GM18907 (cell line): ENCODE measurements at regions not wholly inside any gene's neighbourhood (a gene's known extent, or its start where the extent isn't known, plus 50 kb on each side); places are given as distances from the start of the nearest gene placed in this dataset.

ENCODE experiments used
- ATAC-seq: cut with Tn5 transposase; IDR thresholded peaks from one replicate; pipeline ENCODE4 v1.9.1; 2021; ENCODE audit warnings: mild to moderate bottlenecking, moderate library complexity; ENCODE audit not compliant: unreplicated experiment

DNA sequence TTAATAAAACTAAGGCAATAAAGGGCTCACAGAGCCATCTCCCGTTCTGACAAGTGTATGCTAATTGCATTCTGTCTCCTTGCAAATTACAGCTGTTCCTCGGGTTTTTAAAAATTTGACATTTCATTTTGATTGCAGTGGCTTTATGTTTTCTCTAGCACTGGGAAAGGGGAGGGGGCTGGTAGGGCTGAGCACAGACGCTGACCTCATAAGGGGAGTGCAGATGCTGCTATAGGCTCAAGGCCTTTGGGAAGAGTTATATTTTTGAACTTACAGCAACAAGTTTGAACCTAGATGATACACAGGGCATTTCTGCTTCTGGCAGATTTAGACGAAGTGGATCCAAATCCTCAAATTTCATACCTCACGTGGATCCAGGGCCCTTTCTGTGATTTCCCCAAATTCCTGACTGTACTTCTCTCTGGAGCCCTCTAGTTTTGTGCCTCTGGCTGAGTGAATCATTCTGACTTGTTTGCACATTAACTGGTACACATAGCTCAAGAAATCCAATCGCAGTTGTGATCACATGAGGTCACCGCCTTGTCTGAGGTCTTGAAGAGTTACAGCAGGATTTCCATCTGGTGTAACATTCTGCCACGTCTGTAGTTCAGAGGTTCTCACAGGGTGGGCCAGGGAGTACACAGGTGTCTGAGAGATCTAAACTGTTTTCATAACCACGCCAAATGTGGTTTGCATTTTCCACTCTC, 230.3 kb downstream of the C1orf94 start:
- no peak for ATAC-seq

DNA sequence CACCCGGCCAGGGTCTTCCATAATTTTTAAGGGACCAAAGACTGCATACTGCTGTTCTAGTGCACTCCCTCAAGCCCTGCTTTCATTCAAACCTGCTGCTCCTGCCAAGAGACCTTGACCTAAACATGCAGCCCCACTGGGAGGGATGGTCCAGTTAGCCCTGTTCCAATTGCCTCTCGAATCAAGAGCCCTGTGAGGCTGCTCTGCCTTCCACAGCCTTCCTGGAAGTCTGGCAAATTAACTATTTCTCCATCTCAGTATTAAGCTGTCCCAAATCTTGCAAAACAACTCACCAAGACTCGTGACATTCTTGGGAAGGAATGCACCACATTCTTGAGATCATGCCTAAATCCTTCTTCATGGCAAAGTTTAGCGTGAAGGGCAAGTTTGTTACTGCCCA, 231.3 kb downstream of the C1orf94 start:
- ATAC-seq: no peak

DNA sequence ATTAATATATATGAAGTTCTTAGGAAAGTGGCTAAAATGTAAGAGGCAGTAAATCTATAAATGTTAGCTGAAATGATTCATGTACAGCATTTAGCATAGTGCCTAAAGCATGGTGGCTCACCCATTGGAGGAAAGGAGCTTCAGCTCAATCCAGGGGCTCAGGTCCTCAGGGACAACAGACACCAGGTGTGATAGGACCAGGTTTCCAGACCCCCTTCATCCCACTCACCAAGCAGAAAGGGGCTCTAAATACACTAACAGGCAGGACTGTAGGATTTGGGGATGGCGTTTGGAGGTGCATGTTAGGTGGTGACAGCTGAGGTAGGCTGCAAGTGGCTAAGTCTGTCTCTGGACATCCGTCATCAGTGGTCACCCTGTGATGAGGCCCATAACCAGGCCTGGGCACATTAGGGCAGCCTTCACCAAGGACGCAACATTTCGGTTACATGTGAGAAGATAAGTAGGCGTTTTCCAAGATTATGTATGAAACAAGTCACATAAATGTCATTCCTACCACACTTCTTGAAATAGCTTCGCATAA, 233.1 kb downstream of the C1orf94 start:
- no peak for ATAC-seq

DNA sequence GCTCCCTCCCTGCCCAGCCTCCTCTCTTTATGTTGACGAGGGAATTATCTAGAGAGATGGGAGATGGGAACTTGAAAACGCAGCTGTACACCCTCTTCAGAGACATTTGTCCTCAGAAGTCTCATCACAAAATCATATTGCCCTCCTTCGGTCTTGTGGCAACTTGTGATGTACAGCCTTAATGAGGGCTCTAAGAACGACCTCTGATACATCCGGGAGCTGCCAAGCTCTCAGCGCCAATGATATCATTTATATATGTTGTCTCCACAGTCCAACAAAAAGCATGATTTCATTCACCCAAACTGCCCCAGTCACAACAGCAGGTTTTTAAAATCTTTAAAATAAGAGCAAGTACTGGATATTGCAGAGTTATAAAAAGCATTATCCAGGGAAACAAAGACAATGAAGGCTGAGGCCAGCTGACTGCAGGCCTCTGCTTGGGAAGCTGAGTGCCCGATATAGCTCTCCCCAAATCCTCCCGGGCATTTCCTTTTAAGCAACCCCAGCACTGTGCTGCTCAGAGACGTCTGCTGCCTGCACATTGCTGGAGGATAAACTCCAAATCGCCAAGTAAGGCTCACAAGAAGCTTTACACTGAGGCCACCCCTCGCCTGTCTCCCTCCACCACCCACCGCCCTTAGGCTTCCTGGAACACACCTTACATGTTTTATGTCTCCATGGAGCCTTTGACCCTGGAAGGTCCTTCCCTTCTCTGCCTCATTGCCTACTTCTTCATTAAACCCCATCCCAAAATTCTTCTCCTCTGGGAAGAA, 236.1 kb downstream of the C1orf94 start:
- no peak for ATAC-seq

DNA sequence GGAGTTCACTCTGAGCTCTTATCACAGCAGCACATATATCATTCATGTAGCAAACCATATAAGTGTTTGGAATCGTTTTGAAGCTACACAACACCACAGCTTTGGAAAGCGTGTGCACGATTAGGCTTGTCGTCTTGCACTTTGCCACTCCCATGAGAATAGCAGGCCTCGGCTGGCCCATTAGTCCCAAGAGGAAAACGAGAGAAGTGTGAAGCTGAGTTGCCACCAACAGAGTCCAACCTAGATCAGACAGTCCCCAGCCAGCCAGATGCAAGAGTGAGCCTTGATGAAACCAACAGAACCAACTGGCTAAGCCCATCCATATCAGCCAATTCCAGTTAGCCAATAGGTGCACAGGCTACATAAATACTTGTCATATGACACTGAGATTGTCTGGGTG, 238.4 kb downstream of the C1orf94 start:
- no peak for ATAC-seq

DNA sequence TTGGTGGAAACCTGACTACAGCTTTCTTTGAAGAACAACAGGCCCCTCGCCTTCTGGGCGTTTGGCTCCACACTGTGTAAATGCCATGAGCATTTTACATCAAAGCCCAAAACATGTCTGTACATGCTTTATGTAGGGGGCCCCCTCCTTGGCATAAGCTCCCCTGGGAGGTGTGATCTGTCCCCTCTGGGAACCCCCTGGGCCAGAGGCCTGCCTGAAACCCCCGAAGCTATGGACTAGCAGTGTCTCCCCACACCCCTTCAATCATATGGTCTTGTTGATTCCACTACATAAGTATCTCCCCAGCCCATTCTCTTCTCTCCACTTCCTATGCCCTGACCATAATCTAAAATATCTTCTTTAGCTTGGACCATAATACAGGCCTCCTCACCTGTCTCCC, 241.5 kb downstream of the C1orf94 start:
- no peak for ATAC-seq

DNA sequence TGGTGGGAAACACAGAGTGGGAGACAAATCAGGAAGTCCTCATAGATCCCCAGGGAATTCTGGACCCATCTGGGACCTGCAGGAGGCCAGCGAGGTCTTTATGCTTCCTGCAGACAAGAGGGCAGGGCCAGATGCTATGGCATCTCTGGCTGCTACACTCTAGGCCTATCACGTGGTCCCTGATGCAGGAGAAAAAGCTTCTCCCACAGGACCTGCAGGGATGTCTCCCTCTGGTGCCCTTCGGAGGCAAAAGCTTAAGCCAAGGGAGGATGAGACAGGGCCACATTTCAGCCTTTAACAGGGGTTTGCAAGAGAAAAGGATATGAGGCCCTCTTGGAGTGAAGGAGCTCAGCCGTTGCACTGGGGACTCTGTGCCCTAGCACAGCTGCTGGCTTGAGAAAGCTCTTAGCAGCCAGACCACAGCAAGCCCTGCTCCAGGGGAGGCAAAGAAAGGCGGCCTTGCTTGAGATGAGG, 243.0 kb downstream of the C1orf94 start:
- ATAC-seq: no peak

DNA sequence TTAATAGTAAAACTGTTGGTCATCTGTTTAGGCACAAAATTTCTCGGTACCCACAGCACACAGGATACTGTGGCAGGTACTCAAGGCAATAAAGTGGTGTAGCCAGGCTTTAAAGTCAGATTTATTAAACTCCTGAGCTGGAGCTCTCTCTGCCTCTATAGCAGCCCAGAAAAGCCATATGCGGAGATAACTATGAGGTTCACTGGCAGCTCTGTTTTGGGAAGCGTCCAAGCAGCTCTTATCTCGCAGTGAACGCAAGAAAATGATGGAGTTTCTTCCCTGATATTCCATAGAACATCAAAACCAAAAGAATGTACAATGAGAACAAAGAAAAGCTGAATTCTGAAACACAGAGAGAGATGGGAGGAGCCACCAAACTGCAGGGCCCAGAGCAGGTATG, 248.3 kb downstream of the C1orf94 start:
- no peak for ATAC-seq

DNA sequence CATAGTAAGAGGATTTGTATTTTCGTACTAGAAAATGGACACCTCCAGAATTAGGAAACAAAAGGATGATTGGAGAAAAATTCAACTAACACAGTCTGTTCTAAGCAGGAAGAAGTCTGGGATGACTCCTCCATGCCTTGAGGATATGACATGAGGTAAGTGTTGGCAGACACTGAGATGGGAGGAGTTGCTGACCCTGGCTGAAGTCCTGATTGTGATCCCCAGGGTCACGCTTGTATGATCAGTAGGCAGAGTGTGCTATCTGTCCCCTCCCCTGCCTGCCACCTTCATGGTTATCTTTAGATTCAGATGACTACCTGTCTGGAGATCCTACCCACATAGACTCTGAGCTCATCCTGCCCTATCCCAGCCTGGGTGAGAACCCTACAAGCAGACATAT, 249.1 kb downstream of the C1orf94 start:
- no peak for ATAC-seq

DNA sequence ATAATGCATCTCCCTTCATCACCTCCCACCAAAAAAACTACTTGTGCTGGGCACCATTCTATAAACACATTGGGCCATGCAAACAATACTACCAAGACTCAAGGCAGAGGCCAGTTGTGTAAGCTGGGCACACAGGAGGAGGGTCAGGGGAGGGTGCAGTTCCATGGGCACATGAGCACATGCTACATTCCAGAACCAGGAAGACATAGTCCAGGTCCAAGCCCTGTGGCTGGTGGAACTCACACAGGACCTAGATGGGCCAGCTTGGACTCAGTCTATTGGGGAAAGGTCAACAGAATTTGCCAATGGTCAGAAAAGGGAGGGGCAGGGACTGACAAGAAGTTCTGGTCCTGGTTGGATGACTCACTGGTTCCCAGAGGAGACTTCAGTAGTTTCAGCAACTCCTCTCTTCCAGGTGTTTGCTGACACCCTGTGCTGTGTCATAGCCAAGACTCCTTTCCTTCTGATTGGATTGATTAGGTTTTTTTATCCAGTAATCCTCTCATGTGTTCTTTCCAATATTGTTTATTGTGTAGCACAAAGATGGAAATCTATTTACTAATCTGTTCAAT, 249.7 kb downstream of the C1orf94 start:
- ATAC-seq: no peak

DNA sequence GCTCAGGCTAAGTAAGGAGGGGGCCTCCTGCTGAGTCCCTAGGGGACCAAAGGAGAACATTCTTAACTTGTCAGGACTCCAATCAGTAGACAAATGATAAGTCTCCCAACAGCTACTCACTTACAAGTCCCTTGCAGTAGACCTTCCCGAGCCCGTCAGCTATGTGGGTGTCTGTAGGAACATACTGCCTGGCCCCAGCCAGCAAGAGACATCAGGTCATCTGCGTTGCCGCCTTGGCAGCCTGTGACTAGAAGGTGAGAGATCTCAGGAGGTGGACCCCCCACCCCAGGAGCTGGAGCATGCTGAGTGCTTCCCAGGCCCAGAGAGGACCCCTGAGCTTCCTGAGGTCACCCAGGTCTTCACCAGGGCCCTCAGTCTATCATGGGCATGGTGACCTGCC, 250.5 kb downstream of the C1orf94 start:
- no peak for ATAC-seq

DNA sequence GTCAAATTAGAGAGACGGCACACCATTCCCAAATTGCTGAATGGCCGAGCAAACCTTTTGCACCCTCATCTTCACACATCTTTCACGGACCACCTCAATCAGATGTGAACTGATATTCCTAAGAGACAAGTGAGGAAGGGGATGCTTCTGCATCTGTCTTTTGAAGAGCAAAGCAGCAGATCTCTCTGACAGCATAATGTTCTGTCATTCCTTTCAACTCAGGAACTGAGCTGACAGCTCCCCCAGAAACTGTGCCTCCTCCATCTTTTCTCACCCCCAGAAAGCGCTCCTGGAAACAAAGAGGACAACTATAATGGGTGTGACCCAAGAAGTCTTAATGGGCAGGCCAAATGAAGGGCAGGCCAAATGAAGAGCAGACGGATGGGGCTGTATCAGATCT, 256.4 kb downstream of the C1orf94 start:
- no peak for ATAC-seq

DNA sequence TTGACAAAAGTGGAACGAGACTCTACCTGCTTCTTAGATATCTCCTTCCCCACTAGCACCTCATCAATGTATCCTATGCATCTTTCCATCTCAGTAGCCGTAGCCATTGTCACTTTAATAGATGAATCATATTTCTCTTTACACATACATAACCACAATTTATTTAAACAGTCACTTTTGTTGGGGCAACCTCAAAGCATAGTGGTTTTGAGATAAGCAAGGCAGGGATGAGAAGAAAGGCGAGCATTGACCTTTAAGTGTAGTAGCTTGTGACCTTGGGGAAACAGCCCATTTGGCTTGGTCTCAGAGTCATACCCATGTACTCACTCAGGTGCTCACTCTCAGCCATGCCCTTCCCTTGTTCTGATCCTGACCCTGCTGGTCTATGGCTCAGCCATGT, 260.1 kb downstream of the C1orf94 start:
- ATAC-seq: no peak

DNA sequence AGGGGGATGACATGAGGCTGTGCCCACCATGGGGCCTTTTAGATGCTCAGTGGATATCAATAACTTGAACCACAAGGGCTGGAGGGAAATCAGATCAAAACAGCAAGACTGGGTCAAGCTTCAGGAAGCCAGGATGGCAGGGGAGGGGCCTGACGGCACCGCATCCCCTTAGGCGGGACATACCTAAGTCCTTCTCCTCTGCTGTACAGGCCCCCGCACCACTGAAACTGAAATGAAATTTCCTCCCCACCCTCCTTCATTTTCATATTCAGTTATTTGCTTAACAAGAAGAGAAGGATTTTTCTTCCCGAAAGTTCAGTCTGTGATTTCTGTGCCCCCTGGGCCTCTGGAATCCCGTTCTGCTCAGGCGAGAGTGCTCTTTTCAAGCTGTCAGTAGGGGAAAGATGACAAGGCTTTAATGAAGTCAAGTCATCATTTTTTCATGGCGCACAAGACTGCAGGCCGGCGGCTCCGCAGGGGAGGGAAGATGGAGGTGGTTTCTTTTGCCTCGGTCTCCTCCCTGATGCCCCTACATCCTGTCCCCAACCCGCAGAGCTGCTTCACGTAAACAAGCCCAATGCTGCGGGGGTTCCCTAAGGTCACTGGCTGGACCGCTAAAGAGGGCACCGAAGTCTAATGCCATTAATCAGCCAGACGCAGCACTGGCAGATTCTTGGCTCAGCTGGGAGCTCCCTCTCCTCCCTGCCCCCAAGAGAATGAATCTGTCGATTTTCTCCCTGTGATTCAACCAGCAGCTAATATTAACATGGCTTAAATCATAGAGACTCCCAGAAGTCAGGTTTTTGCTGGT, 264.8 kb downstream of the C1orf94 start:
- ATAC-seq: no peak

DNA sequence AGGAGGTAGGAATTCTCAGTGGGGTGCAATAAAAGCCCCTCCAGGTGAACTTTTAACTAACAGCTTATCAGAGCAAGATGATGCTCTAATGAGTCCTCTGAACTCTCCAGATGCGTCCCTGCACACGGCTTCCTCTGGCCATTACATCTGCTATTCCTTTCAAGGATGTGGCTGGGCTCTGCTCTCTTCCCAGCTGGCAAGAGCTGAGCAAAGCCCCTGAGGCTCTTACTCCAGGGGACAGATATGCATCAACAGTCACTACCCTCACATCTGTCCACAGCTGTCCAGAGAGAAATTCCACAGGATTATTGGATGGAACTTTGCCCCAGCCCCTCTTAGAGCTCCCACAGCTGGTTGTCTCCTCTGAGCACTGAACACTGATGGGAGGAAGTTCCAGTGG, 267.8 kb downstream of the C1orf94 start:
- ATAC-seq: no peak

DNA sequence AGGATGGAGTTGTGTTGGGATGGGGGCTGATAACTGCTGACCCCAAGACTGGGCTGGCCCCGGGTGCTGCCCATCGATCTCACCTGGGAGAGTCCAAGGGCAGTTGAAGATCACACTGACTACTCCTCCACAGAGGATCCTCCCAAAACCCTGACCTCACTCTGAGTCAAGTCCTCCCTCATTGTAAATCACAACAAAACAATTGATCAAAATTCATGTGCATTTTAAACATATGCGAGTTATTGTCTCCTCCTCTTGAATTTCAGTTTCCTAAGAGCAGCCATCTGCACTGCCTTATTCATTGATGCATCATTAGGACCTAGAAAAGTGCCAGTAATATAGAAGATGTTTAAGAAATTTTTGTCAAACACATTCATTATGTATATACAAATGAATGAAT, 273.6 kb downstream of the C1orf94 start:
- no peak for ATAC-seq

DNA sequence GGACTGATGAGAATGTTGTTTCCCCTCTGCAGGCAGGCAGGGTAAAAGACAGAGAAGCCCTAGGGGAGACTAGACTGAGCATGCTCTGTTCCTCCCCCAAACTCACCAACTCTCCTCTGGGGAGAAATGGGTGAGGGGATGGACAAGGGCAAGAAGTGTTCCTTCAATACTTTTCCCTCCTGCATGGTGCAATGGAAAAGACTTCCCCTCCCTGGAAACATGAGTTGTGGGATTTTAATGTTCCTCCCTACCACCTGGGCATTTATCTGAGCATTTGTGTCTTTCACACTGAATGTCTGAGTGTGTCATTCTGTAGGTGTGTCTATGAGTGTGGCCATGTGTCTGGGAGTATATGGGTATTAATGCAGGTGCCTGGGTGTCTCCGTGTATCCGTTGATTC, 275.7 kb downstream of the C1orf94 start:
- no peak for ATAC-seq

DNA sequence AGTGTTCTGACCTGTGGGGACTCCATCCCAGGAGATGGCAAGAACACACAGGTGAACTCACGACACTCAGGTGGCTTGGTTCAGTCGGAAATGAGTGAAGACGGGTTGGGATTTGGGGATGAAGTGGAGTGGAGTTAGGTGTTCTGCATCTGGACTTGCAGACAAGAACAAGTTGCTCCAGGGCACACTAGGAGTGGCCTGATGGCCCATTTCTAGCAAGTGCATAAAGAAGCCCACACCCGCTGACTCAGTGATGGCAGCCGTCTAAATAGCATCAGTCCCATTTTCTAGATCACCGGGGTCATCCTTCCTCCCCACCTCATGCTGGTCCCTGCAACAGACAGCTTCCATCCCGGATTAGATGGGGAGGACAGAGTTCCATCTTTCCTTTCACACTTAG, 278.4 kb downstream of the C1orf94 start:
- ATAC-seq: no peak

DNA sequence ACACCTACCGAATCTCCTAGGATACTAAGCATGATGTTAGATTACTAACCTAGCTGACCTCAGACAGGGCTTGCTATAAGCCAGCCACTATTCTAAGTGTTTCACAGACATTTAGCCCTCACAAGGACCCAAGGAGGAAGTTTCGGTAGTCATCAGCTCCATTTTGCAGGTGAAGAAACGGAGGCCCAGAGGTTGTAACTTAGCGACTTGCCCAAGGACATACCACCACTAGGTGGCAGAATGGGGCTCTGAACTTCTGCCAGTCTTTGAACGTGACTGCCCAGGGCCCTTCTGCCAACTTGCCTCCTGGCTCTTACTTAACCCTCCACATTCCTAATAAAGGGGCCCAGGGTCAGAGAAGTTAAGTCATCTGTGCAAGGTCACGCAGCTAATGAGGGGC, 283.5 kb downstream of the C1orf94 start:
- no peak for ATAC-seq

DNA sequence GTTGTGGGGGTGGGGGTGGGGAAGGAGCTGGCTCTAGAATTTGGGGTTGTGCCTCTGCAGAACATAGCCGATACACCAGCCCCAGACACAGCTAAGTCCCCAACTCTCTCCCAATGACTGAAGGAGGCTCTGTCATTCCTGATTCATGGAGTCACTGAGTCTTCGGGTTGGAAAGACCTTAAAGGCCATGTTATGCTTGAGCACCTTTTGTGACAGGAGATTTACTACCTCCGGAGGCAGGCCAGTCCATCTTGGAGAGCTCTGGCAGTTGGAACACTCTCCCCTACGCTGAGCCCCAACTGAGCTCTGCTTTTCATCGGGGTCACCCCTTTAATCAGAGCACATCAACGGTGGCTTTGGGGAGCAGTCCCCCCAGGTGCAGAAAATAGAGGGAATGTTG, 284.4 kb upstream of the GJB5 start:
- no peak for ATAC-seq

DNA sequence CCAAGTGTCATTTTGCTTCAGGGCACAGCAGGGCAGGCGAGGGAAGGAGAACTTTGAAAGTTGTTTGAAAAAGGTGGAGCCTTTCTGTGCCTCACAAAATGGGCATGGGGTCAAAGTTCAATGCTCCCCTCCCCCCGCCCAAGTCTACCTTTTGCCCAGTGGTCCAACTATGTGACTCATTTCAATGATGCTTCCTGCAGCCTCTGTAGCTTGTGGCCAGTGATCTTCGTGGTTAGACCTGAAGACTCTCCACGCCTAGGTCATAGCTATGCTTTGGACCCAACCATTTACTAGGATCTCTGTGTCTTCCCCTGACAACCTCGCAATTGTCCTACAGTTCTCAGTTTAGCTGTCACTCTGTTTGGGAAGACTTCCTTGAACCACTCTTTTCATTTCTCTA, 280.3 kb upstream of the GJB5 start:
- no peak for ATAC-seq
